ENCODE measurements at regions not wholly inside any gene's neighbourhood (a gene's known extent, or its start where the extent isn't known, plus 50 kb on each side); places are given as distances from the start of the nearest gene placed in this dataset.

DNA sequence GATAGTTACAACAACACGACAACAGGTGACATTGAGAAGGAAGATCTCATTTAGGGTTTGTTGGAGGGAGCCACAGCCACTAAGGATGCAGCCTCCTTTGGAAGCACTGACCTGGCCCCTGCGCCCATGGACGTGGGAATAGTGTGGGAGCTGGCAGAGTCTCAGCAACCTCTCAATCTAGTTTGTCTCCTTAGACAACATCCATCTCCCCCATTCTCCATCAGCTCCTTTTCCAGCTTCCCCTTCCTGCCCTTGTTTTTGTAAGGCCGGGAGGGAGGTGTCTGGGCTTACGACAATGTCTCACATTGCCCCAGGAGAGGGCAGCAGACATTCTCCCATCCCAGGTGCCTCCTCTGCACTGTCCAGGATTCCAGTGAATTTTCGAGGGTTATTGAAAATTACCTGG lies 170.2 kb upstream of the PZP start:
- TF ChIP-seq, protein P1, sequence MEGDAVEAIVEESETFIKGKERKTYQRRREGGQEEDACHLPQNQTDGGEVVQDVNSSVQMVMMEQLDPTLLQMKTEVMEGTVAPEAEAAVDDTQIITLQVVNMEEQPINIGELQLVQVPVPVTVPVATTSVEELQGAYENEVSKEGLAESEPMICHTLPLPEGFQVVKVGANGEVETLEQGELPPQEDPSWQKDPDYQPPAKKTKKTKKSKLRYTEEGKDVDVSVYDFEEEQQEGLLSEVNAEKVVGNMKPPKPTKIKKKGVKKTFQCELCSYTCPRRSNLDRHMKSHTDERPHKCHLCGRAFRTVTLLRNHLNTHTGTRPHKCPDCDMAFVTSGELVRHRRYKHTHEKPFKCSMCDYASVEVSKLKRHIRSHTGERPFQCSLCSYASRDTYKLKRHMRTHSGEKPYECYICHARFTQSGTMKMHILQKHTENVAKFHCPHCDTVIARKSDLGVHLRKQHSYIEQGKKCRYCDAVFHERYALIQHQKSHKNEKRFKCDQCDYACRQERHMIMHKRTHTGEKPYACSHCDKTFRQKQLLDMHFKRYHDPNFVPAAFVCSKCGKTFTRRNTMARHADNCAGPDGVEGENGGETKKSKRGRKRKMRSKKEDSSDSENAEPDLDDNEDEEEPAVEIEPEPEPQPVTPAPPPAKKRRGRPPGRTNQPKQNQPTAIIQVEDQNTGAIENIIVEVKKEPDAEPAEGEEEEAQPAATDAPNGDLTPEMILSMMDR (conservative IDR thresholded peaks at IDR 0.05): peak; percentile 52; the same call in 1 of the 2 replicates
- no peak for TF ChIP-seq EZH2 (IDR thresholded peaks at IDR 0.05; ENCODE audit: low read depth)
